GM03348 (cell line): ENCODE measurements at regions not wholly inside any gene's neighbourhood (a gene's known extent, or its start where the extent isn't known, plus 50 kb on each side); places are given as distances from the start of the nearest gene placed in this dataset.
"Not testable (repeated sequence)": the region's sequence is repeated elsewhere in the genome, so short reads cannot be mapped to it uniquely, and the experiment has no call there.

Source experiments
- DNase-seq: peaks from one replicate; pipeline ENCODE4 v3.0.0; 2012; ENCODE audit warnings: low spot score

DNA sequence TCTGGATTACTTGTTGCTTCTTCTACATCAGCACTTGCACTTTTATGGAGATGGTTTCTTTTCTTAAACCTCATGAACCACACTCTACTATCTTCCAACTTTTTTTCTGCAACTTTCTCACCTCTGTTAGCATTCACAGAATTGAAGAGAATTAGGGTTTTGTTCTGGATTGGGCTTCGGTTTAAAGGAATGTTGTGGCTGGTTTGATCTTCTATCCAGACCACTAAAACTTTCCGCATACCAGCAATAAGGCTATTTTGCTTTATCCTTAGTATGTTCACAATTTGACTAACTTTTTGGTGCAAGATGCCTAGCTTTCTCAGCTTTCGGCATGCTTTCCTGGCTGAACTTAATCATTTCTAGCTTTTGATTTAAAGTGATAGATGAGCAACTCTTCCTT is 666.7 kb upstream of the MIR17HG start:
- no peak for DNase-seq

DNA sequence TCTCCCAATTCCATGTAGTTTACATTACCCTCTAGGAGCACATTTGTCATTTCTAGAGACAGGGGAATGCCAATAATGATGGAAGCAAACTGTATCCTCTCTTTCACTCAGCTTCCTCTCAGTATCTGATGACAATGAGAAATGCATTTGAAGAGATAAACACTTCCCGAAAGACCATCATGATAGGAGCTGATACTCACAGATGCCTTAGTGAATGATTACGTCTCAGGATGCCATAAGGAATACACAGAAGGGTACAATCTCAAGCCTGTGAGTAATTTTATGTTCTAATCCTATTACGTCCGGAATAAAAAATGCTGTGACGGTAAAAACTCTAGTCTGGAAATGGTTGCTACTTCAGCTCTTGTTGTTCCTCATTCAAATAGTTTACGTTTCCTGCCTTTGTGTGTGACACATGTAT is 663.8 kb upstream of the MIR17HG start:
- DNase-seq, result no peak

DNA sequence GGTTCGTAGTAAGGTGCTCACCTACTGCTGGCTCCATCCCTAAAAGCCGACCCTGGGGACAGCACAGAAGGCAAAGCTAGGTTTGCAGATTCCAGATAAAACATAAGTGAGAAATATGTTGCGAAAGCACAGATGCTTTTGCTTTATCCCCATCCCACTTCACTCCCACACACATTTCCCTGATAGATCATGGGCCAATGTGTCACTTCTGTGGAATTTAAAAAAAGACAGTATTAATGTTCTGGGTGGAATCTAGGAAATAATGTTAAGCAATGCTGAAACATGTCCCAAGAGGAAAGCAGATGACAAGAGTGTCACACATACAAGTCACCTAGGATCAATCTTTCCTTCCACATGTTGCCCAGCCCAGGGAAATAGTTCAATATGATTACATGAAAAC is 661.0 kb upstream of the MIR17HG start:
- peak; percentile 74 for DNase-seq

DNA sequence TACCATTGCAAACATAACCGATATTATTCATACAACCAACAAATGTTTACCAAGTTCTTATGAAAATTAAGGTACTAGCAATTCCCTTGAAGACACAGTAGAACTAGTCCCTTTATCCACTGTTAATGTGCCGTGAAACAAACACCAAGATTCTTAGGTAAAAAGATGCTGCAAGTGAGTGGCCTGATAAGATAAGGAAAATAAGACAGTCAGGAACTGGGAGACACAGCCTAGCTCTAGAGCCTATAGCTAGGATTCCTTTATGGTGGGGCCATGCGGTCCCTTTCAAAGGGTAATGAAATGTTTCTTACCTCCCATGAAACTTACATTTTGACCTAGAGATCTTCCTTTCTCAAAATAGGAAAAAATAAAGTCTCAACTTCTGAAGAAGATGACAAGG is 658.4 kb upstream of the MIR17HG start:
- no peak for DNase-seq

DNA sequence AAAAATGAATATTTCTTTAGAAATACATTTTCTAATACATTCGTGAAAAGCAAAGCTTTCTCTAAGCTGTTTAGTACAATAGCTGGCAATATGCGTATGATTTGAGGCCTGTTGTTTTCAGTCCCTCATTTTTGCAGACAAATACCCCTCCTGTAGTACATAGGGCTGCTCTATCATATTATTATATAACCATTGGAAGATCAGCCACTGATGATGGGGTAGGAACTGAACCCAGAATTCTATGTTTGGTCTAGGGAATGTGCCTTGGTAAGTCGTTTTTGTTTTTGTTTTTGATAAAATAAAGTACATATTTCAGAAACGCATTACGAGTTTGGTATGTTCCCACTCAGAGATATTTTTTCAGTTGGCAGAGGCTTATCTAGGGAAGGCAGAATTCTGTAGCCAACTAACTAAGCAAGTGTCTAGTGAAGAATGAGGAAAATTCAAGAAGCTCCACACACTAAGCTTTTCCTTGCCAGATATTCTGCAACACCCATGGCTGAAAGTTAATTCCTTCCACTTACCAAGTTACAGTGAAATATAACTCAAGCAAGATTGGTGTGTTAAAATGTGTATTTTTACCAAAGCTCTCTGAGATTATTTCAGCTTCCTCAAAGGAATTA is 656.9 kb upstream of the MIR17HG start:
- DNase-seq, result peak; percentile 70

DNA sequence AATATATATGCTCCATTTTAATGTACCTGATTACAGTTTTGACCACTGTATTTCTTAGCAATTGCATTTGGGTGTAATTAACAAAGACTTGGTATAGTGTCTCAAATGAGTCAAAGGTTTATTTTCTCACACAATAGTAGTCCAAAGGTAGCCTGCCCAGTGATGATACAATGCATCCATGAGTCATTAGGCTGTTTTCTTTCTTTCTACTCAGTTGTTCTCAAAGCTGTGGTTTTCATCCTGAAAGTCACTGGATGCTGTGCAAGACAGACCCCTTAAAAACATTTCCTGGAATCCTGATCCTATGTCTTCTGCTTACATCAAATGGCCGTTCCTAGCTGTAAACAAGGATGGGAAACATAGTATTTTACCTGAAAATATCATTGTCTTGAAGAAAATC is 651.2 kb upstream of the MIR17HG start:
- DNase-seq, result peak; percentile 46

DNA sequence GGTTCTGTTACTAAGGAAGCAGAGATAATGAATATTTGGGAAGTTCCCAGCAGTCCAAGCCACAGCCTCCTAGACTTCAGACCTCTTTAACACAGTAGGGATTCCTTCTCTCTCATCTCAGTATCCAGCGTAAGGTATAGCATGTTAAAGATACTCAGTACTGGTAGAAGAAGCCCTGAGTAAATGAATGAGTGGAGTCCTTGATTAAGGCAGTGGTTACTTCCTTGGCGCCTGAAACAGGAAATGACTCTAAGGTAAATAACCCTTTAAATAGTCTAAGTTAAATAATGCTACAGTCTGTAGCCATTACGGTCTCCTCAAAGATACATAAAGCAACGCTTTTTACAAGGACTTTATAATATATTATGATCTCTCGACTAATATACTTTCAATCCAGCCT is 650.8 kb upstream of the MIR17HG start:
- DNase-seq, result no peak

DNA sequence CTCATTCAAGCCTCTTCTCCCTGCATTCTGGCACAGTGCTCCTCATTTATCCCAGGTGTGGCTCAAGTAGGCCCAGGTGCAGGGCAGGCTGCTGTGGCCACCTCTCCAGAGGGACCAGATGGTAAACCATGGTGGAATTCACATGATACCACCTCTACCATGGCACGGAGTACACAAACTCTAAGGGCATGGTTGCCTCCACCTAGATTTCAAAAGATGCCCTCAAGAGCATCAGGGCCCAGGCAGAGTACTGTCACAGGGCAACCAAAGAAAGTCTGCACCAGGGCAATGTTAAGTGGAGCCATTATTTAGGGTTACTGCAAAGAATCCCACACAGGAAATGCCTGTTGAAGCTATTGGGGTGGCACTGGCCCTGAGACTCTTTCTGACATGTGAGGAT is 647.1 kb upstream of the MIR17HG start:
- no peak for DNase-seq

DNA sequence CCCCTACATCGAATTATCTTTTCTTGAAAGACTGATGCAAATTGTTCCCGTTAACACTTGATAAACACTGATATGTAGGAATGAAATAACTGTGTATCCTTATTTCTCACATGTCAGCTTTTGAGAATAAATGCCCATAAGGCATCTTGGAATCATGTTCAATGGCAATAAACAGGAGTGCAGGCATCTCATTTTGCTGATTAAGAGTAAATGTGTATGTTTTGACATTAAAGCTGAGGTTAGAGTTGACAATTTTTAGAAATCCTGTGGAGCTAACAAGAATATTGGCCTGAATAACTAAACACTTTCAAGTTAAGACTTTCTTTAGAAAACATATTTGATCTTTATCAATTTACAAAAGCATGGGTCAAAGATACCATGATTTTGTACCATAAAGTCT is 646.2 kb upstream of the MIR17HG start:
- no peak for DNase-seq

DNA sequence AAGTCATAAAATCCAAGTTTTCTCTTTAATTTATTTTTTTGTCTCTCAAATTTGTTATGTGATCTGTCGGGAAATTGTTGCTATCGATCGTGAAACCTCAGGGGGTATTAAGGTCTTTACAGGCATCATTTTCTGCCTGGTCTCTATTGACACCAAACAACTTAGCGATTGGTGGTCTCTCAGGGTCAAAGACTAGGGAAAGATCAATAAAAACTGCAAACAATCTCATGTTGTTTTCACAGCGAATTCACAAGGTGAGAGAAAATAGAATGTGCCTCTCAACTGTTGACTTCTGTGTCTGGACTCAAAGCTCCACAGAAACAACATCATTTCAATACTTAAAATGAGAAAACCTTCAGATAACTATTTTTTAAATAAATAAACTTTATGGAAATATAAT is 645.4 kb upstream of the MIR17HG start:
- no peak for DNase-seq

DNA sequence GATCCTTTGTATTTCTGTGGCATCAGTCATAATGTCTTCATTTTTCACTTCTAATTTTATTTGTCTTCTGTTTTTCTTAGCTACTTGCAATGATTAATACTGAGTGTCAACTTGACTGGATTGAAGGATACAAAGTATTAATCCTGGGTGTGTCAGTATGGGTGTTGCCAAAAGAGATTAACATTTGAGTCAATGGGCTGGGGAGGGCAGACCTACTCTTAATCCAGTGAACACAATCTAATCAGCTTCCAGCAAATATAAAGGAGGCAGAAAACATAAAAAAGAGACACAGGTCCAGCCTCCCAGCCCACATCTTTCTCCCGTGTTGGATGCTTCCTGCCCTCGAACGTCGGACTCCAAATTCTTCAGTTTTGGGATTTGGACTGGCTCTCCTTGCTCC is 640.9 kb upstream of the MIR17HG start:
- DNase-seq, result no peak

DNA sequence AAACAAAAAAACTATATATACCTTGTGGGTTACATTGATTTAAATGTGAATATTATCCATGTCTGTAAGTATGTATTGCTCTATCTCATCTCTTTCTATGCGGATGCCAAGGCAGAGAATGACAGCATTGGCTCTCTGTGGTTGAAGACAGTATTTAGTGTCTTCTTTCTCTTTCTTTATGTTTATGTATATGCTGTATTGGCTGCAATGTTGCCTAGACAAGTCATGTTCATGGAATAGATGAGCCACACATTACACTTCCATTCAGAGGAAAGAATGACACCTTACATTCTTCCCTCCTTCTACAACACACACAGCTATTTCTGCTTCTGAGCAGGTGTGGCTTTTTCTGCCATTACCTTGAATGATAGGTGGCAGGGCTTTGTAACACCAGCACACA is 639.4 kb upstream of the MIR17HG start:
- no peak for DNase-seq

DNA sequence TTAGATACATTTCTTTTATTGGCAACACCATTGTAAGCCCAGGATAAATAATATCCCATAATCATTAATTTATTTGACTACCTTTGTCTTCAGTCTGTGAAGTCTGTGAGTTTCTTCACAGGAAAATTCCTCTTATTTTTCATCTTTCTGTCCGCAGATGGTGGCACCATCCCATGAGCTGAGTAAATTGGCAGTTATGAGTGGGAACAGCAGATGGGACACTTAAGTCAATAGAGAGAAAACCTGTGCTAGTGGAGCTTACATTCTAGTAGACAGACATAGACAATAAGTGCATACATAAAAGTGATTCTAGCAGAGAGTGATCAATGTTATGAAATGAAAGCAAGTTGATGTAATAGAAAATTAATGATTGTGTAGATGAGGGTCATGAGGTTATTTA is 638.2 kb upstream of the MIR17HG start:
- no peak for DNase-seq

DNA sequence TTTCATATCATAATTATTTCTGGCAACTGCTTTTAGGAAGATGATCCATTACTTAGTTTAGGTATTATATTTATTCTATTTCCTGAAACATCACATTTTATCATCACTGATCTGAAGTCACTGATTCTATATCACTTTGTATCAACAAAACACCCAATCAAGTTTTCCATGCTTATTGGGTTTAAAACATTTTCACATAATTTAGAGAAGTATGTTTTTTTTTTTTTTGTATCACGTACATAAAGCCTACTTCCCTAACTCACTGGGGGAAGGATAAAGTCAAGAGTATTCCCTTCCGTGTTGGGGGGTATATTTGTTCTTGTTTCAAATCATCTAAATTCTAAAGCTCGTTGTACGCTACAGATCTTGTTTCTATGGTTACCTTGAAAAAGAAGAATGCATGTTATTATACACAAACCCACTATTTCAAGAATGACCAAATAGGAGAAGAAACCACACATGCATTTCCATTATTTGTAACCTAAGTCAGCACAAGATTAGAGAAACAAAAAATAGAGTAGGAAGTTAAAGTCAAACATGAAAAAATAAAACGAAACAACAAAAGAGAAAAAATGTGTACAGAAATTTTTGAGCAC is 637.2 kb upstream of the MIR17HG start:
- DNase-seq, result no peak

DNA sequence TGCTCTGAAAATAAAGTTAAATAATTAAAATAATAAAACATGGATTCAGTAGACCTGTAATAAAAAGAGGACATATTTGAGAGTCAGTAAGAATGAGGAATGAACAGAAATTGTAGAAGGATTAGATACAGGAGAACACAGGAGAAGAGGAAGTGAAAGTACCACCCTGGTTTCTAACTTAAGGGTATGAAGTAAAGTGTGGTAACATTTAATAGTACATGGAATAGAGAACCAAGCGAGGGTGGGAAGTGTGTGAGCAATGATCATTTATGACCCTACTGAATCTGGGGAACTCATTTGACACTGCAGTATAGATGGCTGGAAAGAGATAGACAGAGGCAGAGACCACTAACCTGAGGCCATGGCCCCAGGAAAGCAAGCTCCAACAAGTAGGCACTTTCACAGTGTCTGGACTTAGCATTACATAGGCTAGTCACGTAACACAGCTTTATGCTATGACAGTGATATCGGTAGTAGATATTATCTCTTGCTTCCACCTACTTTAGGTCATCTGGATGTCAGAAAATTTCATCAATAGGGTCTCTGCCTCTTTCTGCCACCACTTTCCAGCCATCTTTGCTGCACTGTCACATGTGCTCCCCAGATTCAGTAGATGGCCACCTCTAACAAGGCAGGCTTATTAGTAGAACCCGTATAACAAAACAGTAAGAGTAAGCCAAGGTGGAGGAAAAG is 633.9 kb upstream of the MIR17HG start:
- DNase-seq, result no peak

DNA sequence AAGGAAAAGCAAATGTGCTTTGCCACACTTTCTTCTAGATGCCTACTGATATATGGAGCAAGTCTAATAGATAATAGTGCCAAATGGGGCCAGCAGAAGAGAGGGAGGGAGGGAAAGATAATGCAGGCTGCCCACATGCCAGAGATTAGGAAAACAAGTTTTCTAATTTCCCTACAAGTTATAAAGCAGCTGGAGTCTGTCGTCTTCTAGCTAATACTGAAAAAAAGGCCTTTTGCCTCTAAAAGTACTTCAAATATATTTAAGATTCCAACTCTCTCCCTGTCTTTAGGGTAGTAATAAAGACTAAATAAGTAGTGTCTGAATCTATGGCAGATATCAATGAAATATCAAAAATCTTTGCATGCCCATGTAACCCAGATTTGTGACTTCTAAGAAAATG is 632.0 kb upstream of the MIR17HG start:
- DNase-seq, result no peak

DNA sequence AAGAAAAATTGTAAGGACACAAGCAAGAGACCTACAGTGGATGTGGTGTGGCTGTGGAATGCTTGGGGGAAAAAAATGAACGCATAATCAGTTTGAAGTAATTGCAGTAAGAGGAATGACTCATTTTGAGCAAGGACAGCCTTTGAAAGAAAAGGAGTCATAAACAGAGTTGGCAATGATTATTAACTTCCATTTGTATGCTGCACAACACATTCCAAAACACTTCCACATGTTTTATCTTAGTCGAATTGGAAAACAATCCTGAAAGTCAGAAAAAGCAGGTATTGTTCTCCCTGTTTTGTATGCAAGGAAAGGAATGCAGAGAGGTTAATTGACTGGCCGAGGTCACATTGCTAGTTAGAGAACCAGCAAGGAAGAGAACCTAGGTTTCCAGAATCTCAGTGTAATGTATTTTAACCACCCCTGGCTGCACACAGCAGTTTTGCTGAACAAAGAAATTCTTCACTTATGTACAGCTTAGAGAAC is 630.0 kb upstream of the MIR17HG start:
- peak; percentile 62 for DNase-seq

DNA sequence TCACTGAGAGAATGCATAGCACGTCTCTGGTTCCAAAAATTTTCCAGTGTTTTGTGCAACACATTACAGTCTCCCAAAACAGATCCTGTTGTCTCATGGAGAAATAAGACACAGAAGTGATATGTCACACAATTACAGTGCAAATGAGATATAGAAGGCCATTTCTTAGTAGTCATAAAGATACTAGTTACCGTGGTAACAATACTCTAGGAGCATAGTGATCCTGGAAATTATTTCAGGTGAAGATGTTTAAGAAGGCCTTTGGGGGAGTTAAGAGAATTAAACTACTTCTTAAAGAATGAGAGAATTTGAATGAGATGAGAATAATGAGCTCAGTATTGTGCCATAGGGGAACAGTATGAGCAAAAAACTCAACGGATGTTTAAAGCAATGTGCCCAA is 628.0 kb upstream of the MIR17HG start:
- no peak for DNase-seq

DNA sequence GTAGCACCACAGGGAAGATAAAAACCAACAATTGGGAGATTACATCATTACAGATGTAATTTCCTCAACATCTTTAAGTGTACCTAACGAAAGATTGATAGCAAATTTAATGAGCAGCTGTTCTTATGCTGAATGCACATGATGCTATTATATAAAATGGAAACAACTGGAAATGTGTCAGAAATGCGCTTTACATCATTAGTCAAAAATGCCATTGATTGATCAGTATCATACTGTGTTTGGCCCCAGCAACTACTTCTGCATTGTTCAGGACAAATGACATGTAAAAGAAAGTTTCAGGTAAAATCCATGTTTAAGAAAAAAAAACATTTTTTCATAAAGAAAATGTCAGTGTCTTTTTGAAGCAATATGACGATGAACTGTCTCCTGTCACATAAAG is 625.5 kb upstream of the MIR17HG start:
- DNase-seq, result no peak

DNA sequence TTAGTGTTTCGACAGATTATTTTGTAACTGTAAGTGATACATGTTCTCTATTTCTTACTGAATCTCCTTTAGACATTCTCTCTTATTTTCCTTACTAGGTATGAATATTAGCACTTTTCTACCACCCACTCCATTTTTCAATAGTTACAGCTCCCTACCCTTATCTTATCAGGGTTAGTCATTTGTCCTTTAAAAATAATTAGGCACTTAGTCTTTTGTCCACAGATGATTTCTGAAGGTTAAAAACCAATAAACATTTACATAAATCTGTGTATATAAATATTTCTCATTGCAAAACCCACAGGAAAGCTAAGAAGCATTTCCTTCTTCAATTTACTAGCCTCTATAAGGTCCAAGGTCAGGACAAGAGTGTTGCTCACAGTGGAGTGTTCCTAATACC is 624.1 kb upstream of the MIR17HG start:
- DNase-seq, result no peak

DNA sequence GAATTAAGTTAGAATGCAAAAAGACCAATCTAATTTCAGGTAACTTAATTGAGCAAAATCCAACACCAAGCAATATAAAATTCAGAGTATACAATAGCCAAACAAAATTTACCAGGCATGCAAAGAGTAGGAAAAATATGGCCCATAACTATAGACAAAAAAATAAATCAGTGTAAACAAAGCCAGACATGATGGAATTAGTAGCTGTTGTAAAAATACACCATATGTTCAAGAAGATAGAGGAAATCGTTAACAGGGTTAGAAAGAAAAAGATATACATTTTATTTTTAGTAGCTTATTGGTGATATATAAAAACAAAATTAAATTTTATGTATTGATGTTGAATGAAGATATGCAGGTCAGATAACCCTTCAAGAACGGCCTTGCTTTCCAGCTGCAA is 621.1 kb upstream of the MIR17HG start:
- DNase-seq, result no peak

DNA sequence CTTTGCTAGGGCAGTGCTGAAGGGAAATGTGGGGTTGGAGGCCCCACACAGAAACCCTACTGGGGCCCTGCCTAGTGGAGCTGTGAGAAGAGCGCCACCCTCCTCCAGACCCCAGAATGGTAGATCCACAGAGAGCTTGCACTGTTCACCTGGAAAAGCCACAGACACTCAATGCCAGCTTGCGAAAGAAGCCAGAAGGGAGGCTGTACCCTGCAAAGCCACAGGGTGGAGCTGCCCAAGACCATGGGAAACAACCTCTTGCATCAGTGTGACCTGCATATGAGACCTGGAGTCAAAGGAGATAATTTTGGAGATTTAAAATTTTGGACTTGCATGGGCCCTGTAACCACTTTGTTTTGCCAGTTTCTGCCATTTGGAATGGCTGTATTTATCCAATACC is 615.4 kb upstream of the MIR17HG start:
- no peak for DNase-seq

DNA sequence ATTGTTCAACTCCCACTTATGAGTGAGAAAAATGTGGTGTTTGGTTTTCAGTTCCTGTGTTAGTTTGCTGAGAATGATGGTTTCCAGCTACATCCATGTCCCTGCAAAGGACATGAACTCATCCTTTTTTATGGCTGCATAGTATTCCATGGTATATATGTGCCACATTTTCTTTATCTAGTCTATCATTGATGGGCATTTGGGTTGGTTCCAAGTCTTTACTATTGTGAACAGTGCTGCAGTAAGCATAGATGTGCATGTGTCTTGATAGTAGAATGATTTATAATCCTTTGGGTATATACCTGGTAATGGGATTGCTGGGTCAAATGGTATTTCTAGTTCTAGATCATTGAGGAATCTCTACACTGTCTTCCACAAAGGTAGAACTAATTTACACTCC is 613.0 kb upstream of the MIR17HG start:
- not testable (repeated sequence) for DNase-seq

DNA sequence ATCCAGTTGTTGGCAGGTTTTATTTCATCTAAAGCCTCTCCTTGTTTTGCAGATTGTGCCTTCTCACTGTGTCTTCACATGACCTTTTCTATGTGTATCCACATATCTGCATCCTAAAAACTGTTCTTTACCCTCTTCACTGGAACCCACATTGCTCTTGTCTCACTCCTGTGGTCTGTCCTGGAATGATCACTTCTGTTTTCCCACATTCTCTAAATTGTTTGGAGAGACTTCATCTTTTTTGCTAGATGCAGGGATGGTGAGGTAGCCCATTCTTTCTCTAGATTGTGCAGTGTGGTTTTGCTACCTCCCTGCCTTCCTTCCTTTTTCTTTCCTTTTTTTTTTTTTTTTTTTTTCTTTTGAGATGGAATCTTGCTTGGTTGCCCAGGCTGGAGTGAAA is 608.6 kb upstream of the MIR17HG start:
- peak; percentile 56 for DNase-seq
